Heart left ventricle (tissue), 16 donors: ENCODE measurements at regions not wholly inside any gene's neighbourhood (a gene's known extent, or its start where the extent isn't known, plus 50 kb on each side); places are given as distances from the start of the nearest gene placed in this dataset.

ENCODE experiments used
- ATAC-seq, 4 donors: fragments of 200-7000 bp; cut with Tn5 transposase; one replicate each; pipeline ENCODE4 v1.9.1; 2020 to 2022; ENCODE audit warnings: moderate library complexity in 4 of 4, mild to moderate bottlenecking in 3 of 4, moderate number of reproducible peaks in 1 of 4
- DNase-seq, 5 donors: peaks; one replicate each; pipeline ENCODE4 v3.0.0-alpha.2; 2020
- H3K27ac ChIP-seq, 12 donors: fragments of 200-600 bp; sonication (generic) in 4 of 12; one replicate each; pipeline versions ENCODE4 v1.5.0 to v1.8.0; 2016 to 2022; ENCODE audit warnings: mild to moderate bottlenecking in 2 of 12
- H3K27me3 ChIP-seq, 9 donors: fragments of 200-600 bp; sonication (generic) in 2 of 9; one replicate each; pipeline versions ENCODE4 v1.5.1 to v1.8.0; 2016 to 2022; ENCODE audit warnings: mild to moderate bottlenecking in 3 of 9
- H3K36me3 ChIP-seq, 9 donors: fragments of 200-600 bp; sonication (generic) in 2 of 9; one replicate each; pipeline versions ENCODE4 v1.5.0 to v1.8.0; 2018 to 2022; ENCODE audit warnings: mild to moderate bottlenecking in 2 of 9
- H3K4me1 ChIP-seq, 12 donors: fragments of 200-600 bp; sonication (generic) in 4 of 12; one replicate each; pipeline versions ENCODE4 v1.5.0 to v1.8.0; 2016 to 2022; ENCODE audit warnings: mild to moderate bottlenecking in 3 of 12
- H3K4me3 ChIP-seq, 12 donors: fragments of 200-600 bp; sonication (generic) in 4 of 12; one replicate each; pipeline versions ENCODE4 v1.5.0 to v1.8.0; 2017 to 2022; ENCODE audit warnings: mild to moderate bottlenecking in 9 of 12, moderate library complexity in 4 of 12
- H3K9me3 ChIP-seq, 12 donors: fragments of 200-600 bp; sonication (generic) in 4 of 12; one replicate each; pipeline versions ENCODE4 v1.5.0 to v1.8.0; 2016 to 2022; ENCODE audit warnings: mild to moderate bottlenecking in 1 of 12
- CTCF ChIP-seq, 12 donors: fragments of 200-600 bp; sonication (generic) in 4 of 12; IDR thresholded peaks; one replicate each; pipeline versions ENCODE4 v1.5.0 to v1.8.0; 2018 to 2022; ENCODE audit warnings: antibody characterized with exemption in 12 of 12, mild to moderate bottlenecking in 5 of 12
- POLR2A ChIP-seq, 2 donors: fragments of 450-650 bp; IDR thresholded peaks; one replicate each; pipeline ENCODE4 v1.6.1; 2017; ENCODE audit warnings: antibody characterized with exemption in 2 of 2, mild to moderate bottlenecking in 2 of 2, moderate library complexity in 2 of 2
- WGBS, 4 donors: extraction: QIAGEN DNeasy Blood & Tissue Kit in 2 of 4; methylation state at CpG; one replicate each; pipeline versions ENCODE4 v1.1.5 to v1.1.7; 2013 to 2018; 5-methylcytosine and 5-hydroxymethylcytosine counted together
- intact Hi-C, 10 donors: fragments of 100-400 bp; cut with DNase I; formaldehyde crosslinking; loops; one replicate each; pipeline versions ENCODE4 v1.11.1 to v1.14.2; 2022
- donor health status: ischemic (EF 13 %, LVEDD 7.1; RV severe dilation, severe dysfunction).
- donor health status: healthy with polysubstance abuse.
- donor health status: DM: no; HTN: yes; CAD: no.
- donor health status: DM: no; HTN: no; CAD: no.
- donor health status: ischemic (EF 25% LVEDD 6.9; RV normal size, moderate dysfunction).
- donor health status: ischemic (EF 25% LVEDD 5.7; RV mildly dilated, moderate dysfunction).
- donor health status: healthy.
- donor health status: DM: yes; HTN: yes; CAD: no.
- donor health status: ischemic (EF 35%, LVEDD 5.7; RV mildly dilated, moderate dysfunction).
- donor health status: nonischemic (EF 11% LVEDD 7.7; RV severe dilation, severe dysfunction).
- donor health status: DM: yes; HTN: yes; CAD: no.
- donor health status: PGD.
- donor health status: ischemic (EF 29% LVEDD 5.4; RV normal size, mild dysfunction).
- donor health status: nonischemic (EF 23%, LVEDD 6.1; RV moderate dilation, normal function).

- intact Hi-C loops = loop anchor here in 1 of 10 donors (10.0 kb wide), 1 partner anchor 229 kb away; no protein-coding TSS in a partner anchor
These were observed 150.6 kb upstream of the MED14 start for GRCh38 chrX:40885989-40886388.

GRCh38 chrX:40887476-40887875 lies 152.1 kb upstream of the MED14 start:
- DNase-seq = no peak
- WGBS, 4 donors = 83 to 89% (median 87%) methylated on average over 1 of the region's 1 CpG
- Histone ChIP-seq H3K9me3 (no peaks in the 10 kb centered on the region), H3K27ac (no peak overlapping the region), H3K4me1 (no peaks in the 10 kb centered on the region), H3K36me3 (no peaks in the 10 kb centered on the region), H3K27me3 (peaks cover 0 to 14% (median 0%) of the 10 kb centered on the region in 9 donors), H3K4me3 (no peak overlapping the region)
- intact Hi-C loops = loop anchor here in 1 of 10 donors (10.0 kb wide), 1 partner anchor 227 kb away; no protein-coding TSS in a partner anchor
- TF ChIP-seq CTCF (IDR thresholded peaks at IDR 0.05) (no peak), POLR2A (IDR thresholded peaks at IDR 0.05) (no peak)
- ATAC-seq = no peak

More at GRCh38 chrX:40885989-40886388, 150.6 kb upstream of the MED14 start:
- no peak for DNase-seq
- TF ChIP-seq POLR2A (IDR thresholded peaks at IDR 0.05) (no peak), CTCF (IDR thresholded peaks at IDR 0.05) (no peak)
- no peaks in the 10 kb centered on the region for H3K36me3 ChIP-seq
- H3K4me3 ChIP-seq = no peak overlapping the region
- no peaks in the 10 kb centered on the region for H3K9me3 ChIP-seq
- 91 to 98% (median 95%) methylated on average over 4 of the region's 4 CpGs for WGBS, 4 donors
- no peak overlapping the region for H3K27ac ChIP-seq
- no peak for ATAC-seq
- H3K27me3 ChIP-seq = peaks cover 0 to 14% (median 0%) of the 10 kb centered on the region in 9 donors
- no peaks in the 10 kb centered on the region for H3K4me1 ChIP-seq

DNA sequence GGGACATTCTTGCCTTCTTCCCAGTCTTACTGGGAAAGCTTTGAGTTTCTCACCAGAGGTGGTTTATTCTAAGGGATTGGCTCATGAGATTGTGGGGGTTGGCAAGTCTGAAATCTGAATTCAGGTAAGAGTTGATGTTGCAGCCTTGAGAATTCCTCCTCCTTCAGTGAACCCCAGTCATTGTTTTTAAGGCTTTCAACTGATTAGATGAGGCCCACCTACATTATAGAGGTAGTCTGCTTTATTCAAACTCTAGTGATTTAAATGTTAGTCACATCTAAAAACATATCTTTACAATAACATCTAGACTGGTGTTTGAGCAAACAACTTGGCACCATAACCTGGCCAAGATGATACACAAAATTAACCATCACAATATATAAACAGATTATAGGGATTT lies 156.5 kb upstream of the MED14 start:
- Histone ChIP-seq H3K4me1 (no peaks in the 10 kb centered on the region), H3K27me3 (peaks cover 0 to 10% (median 0%) of the 10 kb centered on the region in 9 donors), H3K27ac (no peak overlapping the region), H3K36me3 (no peaks in the 10 kb centered on the region), H3K9me3 (no peaks in the 10 kb centered on the region), H3K4me3 (no peak overlapping the region)
- DNase-seq (no peak), ATAC-seq (no peak)
- intact Hi-C loops = no loop called here
- TF ChIP-seq POLR2A (IDR thresholded peaks at IDR 0.05) = no peak
- TF ChIP-seq CTCF (IDR thresholded peaks at IDR 0.05) = no peak

- no peak for DNase-seq
- Histone ChIP-seq H3K9me3 (no peaks in the 10 kb centered on the region), H3K27ac (no peak overlapping the region)
These were observed 158.0 kb upstream of the MED14 start for GRCh38 chrX:40893251-40893910.

More at GRCh38 chrX:40893251-40893910, 158.0 kb upstream of the MED14 start:
- no peak for ATAC-seq
- Histone ChIP-seq H3K27me3 (peaks cover 0 to 8% (median 0%) of the 10 kb centered on the region in 9 donors), H3K36me3 (no peaks in the 10 kb centered on the region), H3K4me3 (no peak overlapping the region), H3K4me1 (no peaks in the 10 kb centered on the region)
- intact Hi-C loops = no loop called here
- WGBS, 4 donors = 72 to 76% (median 74%) methylated on average over 6 of the region's 6 CpGs
- TF ChIP-seq POLR2A (IDR thresholded peaks at IDR 0.05) (no peak), CTCF (IDR thresholded peaks at IDR 0.05) (no peak)
